T-cell (primary cell): ENCODE measurements at regions not wholly inside any gene's neighbourhood (a gene's known extent, or its start where the extent isn't known, plus 50 kb on each side); places are given as distances from the start of the nearest gene placed in this dataset.

Experiments used
- ATAC-seq, 4 experiments: fragments of 200-7000 bp in 3 of 4; fragments of 150-1000 bp in 1 of 4; cut with Tn5 transposase; replicated peaks in 1 of 4; 1 replicate in 3 of 4; 2 replicates in 1 of 4; pipeline ENCODE4 v1.10.0; 2021; ENCODE audit warnings: moderate library complexity in 3 of 4, mild to moderate bottlenecking in 2 of 4, moderate number of reproducible peaks in 1 of 4
- CTCF ChIA-PET, 2 donors: fragments of 300-600 bp; sonication (Branson Sonifier 250); formaldehyde crosslinking; loops; one replicate each; lab custom pipeline; 2022; ENCODE audit warnings: antibody characterized with exemption in 2 of 2; lab: Charles Lee
- POLR2A ChIA-PET, 2 donors: fragments of 300-600 bp; sonication (Branson Sonifier 250); formaldehyde crosslinking; loops; one replicate each; lab custom pipeline; 2022; ENCODE audit warnings: antibody characterized with exemption in 2 of 2; lab: Charles Lee
- DNase-seq, 35 experiments: peaks; one replicate each; pipeline versions ENCODE4 v3.0.0 to v3.0.0-alpha.2; 2013 to 2023
- H3K27ac ChIP-seq: one replicate; pipeline ENCODE4 v1.5.1; 2013; ENCODE audit warnings: low read length
- H3K27me3 ChIP-seq, 2 experiments: replicated peaks in 1 of 2; 1 replicate in 1 of 2; 2 replicates in 1 of 2; pipeline versions ENCODE4 v1.6.1 to v1.7.0; 2013; ENCODE audit warnings: low read length in 1 of 2, mixed read lengths in 1 of 2; ENCODE audit not compliant: control insufficient read depth in 2 of 2, insufficient read depth in 2 of 2; ENCODE audit errors: extremely low read depth in 1 of 2
- H3K36me3 ChIP-seq, 2 donors: 1 replicate in 1 of 2; 2 replicates in 1 of 2; pipeline versions ENCODE4 v1.6.1 to v1.7.0; 2013; ENCODE audit warnings: low read length in 1 of 2; ENCODE audit not compliant: control insufficient read depth in 2 of 2, insufficient read depth in 1 of 2; ENCODE audit errors: extremely low read depth in 1 of 2
- H3K4me1 ChIP-seq, 2 experiments: 1 replicate in 1 of 2; 2 replicates in 1 of 2; pipeline versions ENCODE4 v1.6.1 to v1.7.0; 2013; ENCODE audit warnings: low read length in 2 of 2, mixed read lengths in 1 of 2; ENCODE audit not compliant: insufficient read depth in 2 of 2, control insufficient read depth in 1 of 2; ENCODE audit errors: extremely low read depth in 1 of 2
- H3K4me3 ChIP-seq, 2 donors: 1 replicate in 1 of 2; 2 replicates in 1 of 2; pipeline versions ENCODE4 v1.5.1 to v1.7.0; 2013; ENCODE audit warnings: mild to moderate bottlenecking in 2 of 2, low read length in 1 of 2, moderate library complexity in 1 of 2; ENCODE audit not compliant: control insufficient read depth in 1 of 2; ENCODE audit errors: extremely low read depth in 1 of 2
- H3K9me3 ChIP-seq: 2 replicates; pipeline ENCODE4 v1.7.0; 2013
- H3K27ac Mint-ChIP-seq, 2 donors: one replicate each; pipeline ENCODE4 v1.8.0; 2020 to 2021; ENCODE audit warnings: mild to moderate bottlenecking in 2 of 2, mixed read lengths in 2 of 2
- H3K27me3 Mint-ChIP-seq, 2 donors: one replicate each; pipeline ENCODE4 v1.8.0; 2021 to 2022; ENCODE audit warnings: mixed read lengths in 2 of 2
- H3K36me3 Mint-ChIP-seq: one replicate; pipeline ENCODE4 v1.8.0; 2021; ENCODE audit warnings: mixed read lengths
- H3K4me1 Mint-ChIP-seq, 3 donors: one replicate each; pipeline ENCODE4 v1.8.0; 2020 to 2022; ENCODE audit warnings: mixed read lengths in 3 of 3, mild to moderate bottlenecking in 1 of 3
- H3K4me3 Mint-ChIP-seq, 3 donors: one replicate each; pipeline ENCODE4 v1.8.0; 2020 to 2022; ENCODE audit warnings: mild to moderate bottlenecking in 3 of 3, mixed read lengths in 3 of 3, moderate library complexity in 3 of 3
- H3K9me3 Mint-ChIP-seq, 3 donors: one replicate each; pipeline ENCODE4 v1.8.0; 2020 to 2022; ENCODE audit warnings: mixed read lengths in 3 of 3
- WGBS: methylation state at CpG from one replicate; pipeline ENCODE4 v1.1.5; 2013; ENCODE audit warnings: missing lambda C conversion rate; ENCODE audit not compliant: insufficient coverage; 5-methylcytosine and 5-hydroxymethylcytosine counted together

GRCh38 chr2:189291460-189291859 is 111.9 kb upstream of the COL5A2 start:
- Mint-ChIP-seq H3K36me3 (no peaks in the 10 kb centered on the region), H3K27me3 (no peaks in the 10 kb centered on the region), H3K4me1 (peaks cover 19 to 32% (median 26%) of the 10 kb centered on the region in 3 donors), H3K4me3 (no peak overlapping the region), H3K9me3 (no peaks in the 10 kb centered on the region), H3K27ac (no peak overlapping the region)
- no peak overlapping the region for H3K27ac ChIP-seq
- peaks cover 0 to 12% of the 10 kb centered on the region in 2 experiments for H3K4me1 ChIP-seq
- ATAC-seq (no peak), DNase-seq (no peak)
- ChIA-PET CTCF (interaction anchor here in 1 of 2 donors (0.6 kb wide), 1 partner anchor 111 kb away, joined by 4 read pairs; no protein-coding TSS in a partner anchor), POLR2A (no interaction called here)
- no CpG with 5 or more reads among the region's 1 CpG for WGBS
- H3K27me3 ChIP-seq = no peaks in the 10 kb centered on the region
- H3K9me3 ChIP-seq = no peaks in the 10 kb centered on the region
- no peak overlapping the region for H3K4me3 ChIP-seq
- H3K36me3 ChIP-seq = no peaks in the 10 kb centered on the region

DNA sequence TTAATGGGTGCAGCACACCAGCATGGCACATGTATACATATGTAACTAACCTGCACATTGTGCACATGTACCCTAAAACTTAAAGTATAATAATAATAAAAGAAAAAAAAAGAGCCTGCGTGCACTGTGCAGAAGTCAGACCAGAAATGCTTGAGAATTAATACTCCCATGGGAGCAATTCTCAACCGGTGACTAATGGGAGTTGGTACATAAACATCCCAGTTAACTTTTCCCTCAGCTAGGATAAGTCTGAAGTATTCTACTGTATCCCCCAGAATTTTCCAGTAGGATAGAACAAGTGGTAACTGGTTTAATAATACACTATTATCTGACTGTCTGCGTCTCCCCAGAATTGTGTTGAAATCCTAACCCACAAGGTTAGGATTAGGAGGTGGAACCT is 113.6 kb upstream of the COL5A2 start:
- peaks cover 26 to 40% (median 33%) of the 10 kb centered on the region in 3 donors for H3K4me1 Mint-ChIP-seq
- POLR2A ChIA-PET = no interaction called here
- Histone ChIP-seq H3K27ac (no peak overlapping the region), H3K27me3 (no peaks in the 10 kb centered on the region), H3K4me1 (peaks cover 6 to 23% of the 10 kb centered on the region in 2 experiments), H3K4me3 (no peak overlapping the region), H3K36me3 (no peaks in the 10 kb centered on the region), H3K9me3 (no peaks in the 10 kb centered on the region)
- H3K36me3 Mint-ChIP-seq = no peaks in the 10 kb centered on the region
- CTCF ChIA-PET = interaction anchor here in 1 of 2 donors (0.6 kb wide), 1 partner anchor 312 kb away, joined by 5 read pairs; no protein-coding TSS in a partner anchor
- H3K4me3 Mint-ChIP-seq = no peak overlapping the region
- no peaks in the 10 kb centered on the region for H3K27me3 Mint-ChIP-seq
- H3K27ac Mint-ChIP-seq = no peak overlapping the region
- DNase-seq (no peak), ATAC-seq (no peak)
- WGBS = no CpG with 5 or more reads among the region's 3 CpGs
- H3K9me3 Mint-ChIP-seq = no peaks in the 10 kb centered on the region

DNA sequence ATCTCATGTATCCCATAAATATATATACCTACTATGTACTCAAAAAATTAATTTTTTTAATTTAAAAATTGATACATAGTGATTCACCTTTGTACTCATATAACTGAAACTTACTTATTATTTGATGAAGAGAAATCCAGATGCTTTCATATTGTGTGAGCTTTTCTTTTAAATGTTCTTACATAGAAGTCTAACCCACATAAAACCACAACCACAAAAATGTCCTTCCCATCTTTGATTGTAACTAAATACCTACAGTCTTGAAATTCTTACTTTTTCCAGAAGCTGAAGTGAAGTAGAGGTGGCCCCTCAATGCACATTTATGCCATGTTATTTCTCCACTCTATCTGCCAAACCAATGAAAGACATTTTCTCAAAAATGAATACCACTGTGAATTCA is 117.9 kb upstream of the COL5A2 start:
- DNase-seq (peak in 1 of 35 experiments; percentile 16), ATAC-seq (peak in 2 of 4 experiments; percentile 33 to 64)
- POLR2A ChIA-PET = no interaction called here

GRCh38 chr2:189298038-189298437 is 118.5 kb upstream of the COL5A2 start:
- no CpG with 5 or more reads among the region's 1 CpG for WGBS
- H3K36me3 Mint-ChIP-seq = peaks cover 3% of the 10 kb centered on the region
- peak overlapping the region; percentile 56 to 57 for H3K27ac Mint-ChIP-seq
- no peak overlapping the region for H3K4me3 ChIP-seq
- no peaks in the 10 kb centered on the region for H3K27me3 ChIP-seq
- CTCF ChIA-PET = interaction anchor here in 1 of 2 donors (1.0 kb wide), 1 partner anchor 15 kb away, joined by 3 read pairs; no protein-coding TSS in a partner anchor
- H3K27me3 Mint-ChIP-seq = no peaks in the 10 kb centered on the region
- no peak overlapping the region for H3K27ac ChIP-seq
- peaks cover 20 to 71% of the 10 kb centered on the region in 2 experiments for H3K4me1 ChIP-seq
- H3K9me3 Mint-ChIP-seq = peaks cover 0 to 4% (median 1%) of the 10 kb centered on the region in 3 donors
- ATAC-seq (no peak), DNase-seq (no peak)
- POLR2A ChIA-PET = interaction anchor here in 1 of 2 donors (0.9 kb wide), 1 partner anchor 145 kb away, joined by 3 read pairs; no protein-coding TSS in a partner anchor
- H3K36me3 ChIP-seq = no peaks in the 10 kb centered on the region
- peaks cover 69 to 85% (median 71%) of the 10 kb centered on the region in 3 donors for H3K4me1 Mint-ChIP-seq
- H3K9me3 ChIP-seq = no peaks in the 10 kb centered on the region
- H3K4me3 Mint-ChIP-seq = peak overlapping the region in 1 of 3 donors; percentile 38

More for the DNA sequence above, 117.9 kb upstream of the COL5A2 start:
- Mint-ChIP-seq H3K36me3 (peaks cover 3% of the 10 kb centered on the region), H3K27ac (peak overlapping the region; percentile 57 to 80), H3K4me1 (peaks cover 63 to 79% (median 65%) of the 10 kb centered on the region in 3 donors), H3K4me3 (peak overlapping the region in 2 of 3 donors; percentile 21 to 38), H3K9me3 (peaks cover 0 to 1% (median 0%) of the 10 kb centered on the region in 3 donors), H3K27me3 (no peaks in the 10 kb centered on the region)
- CTCF ChIA-PET = no interaction called here
- H3K9me3 ChIP-seq = no peaks in the 10 kb centered on the region
- H3K27me3 ChIP-seq = no peaks in the 10 kb centered on the region
- H3K4me1 ChIP-seq = peaks cover 17 to 65% of the 10 kb centered on the region in 2 experiments
- H3K27ac ChIP-seq = no peak overlapping the region
- H3K4me3 ChIP-seq = no peak overlapping the region
- H3K36me3 ChIP-seq = no peaks in the 10 kb centered on the region

DNA sequence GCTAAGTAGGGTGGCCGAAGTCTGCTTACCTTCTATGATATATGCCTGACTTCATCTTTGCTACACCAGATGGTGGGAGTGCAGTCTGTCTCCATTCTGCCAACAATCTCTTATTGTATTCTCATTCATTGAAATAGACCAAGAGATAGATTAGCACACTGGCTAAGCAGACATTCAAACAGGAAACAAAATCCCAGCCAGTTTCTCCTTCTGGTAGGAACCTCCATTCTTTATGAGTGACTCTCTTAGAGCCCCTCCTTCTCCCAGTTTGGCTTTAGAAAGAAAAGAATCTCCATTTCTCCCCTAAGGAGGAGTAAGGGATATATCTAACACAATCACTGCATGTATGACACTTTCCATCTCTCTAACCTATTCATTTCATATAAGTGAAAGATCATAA is 118.9 kb upstream of the COL5A2 start:
- Mint-ChIP-seq H3K27ac (peak overlapping the region; percentile 56 to 57), H3K4me3 (peak overlapping the region in 1 of 3 donors; percentile 38), H3K27me3 (no peaks in the 10 kb centered on the region), H3K36me3 (peaks cover 3% of the 10 kb centered on the region), H3K9me3 (peaks cover 0 to 4% (median 1%) of the 10 kb centered on the region in 3 donors), H3K4me1 (peaks cover 73 to 89% (median 76%) of the 10 kb centered on the region in 3 donors)
- no peak overlapping the region for H3K4me3 ChIP-seq
- no peaks in the 10 kb centered on the region for H3K9me3 ChIP-seq
- no peak overlapping the region for H3K27ac ChIP-seq
- ChIA-PET POLR2A (interaction anchor here in 1 of 2 donors (0.9 kb wide), 1 partner anchor 145 kb away, joined by 3 read pairs; no protein-coding TSS in a partner anchor), CTCF (interaction anchor here in 1 of 2 donors (1.0 kb wide), 1 partner anchor 15 kb away, joined by 3 read pairs; no protein-coding TSS in a partner anchor)
- WGBS = no CpG with 5 or more reads among the region's 1 CpG
- DNase-seq (no peak), ATAC-seq (no peak)
- H3K36me3 ChIP-seq = no peaks in the 10 kb centered on the region
- H3K4me1 ChIP-seq = peaks cover 23 to 75% of the 10 kb centered on the region in 2 experiments
- H3K27me3 ChIP-seq = no peaks in the 10 kb centered on the region

DNA sequence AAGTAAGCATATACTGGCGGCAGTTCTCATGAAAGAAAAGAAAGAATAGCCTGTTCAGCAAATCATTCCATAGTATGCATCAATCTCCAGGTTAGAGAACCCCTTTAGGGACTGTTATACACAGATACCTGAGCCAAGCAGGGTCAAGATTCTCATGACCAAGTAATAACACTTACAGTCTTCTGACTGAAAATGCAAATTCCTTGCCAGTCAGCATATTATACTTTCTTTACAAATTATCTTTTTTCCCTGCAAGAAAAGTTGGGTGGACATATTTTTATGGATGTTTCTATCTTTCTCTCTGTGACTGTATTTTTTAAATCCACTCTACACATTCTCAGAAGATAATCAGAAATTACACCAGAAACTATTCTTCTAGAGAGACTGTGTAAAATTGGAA is 120.4 kb upstream of the COL5A2 start:
- DNase-seq = no peak
- H3K27ac ChIP-seq = no peak overlapping the region
- no peaks in the 10 kb centered on the region for H3K36me3 ChIP-seq
- Mint-ChIP-seq H3K4me1 (peaks cover 88 to 99% (median 91%) of the 10 kb centered on the region in 3 donors), H3K27me3 (no peaks in the 10 kb centered on the region), H3K36me3 (peaks cover 3% of the 10 kb centered on the region), H3K4me3 (peak overlapping the region in 1 of 3 donors; percentile 63), H3K9me3 (peaks cover 0 to 4% (median 1%) of the 10 kb centered on the region in 3 donors), H3K27ac (peak overlapping the region in 1 of 2 donors; percentile 89)
- ATAC-seq = no peak
- H3K27me3 ChIP-seq = no peaks in the 10 kb centered on the region
- H3K4me3 ChIP-seq = no peak overlapping the region
- ChIA-PET POLR2A (interaction anchor here in 1 of 2 donors (0.6 kb wide), 1 partner anchor 9 kb away, joined by 3 read pairs; no protein-coding TSS in a partner anchor), CTCF (interaction anchor here in 1 of 2 donors (0.7 kb wide), 1 partner anchor 52 kb away, joined by 3 read pairs; no protein-coding TSS in a partner anchor)
- 100% methylated on average over 1 of the region's 1 CpG for WGBS
- peaks cover 32 to 84% of the 10 kb centered on the region in 2 experiments for H3K4me1 ChIP-seq
- H3K9me3 ChIP-seq = no peaks in the 10 kb centered on the region
